ENCODE measurements at regions not wholly inside any gene's neighbourhood (a gene's known extent, or its start where the extent isn't known, plus 50 kb on each side); places are given as distances from the start of the nearest gene placed in this dataset.
A peak's percentile ranks its signal among the peaks of the same experiment; 100 is the strongest.
"Not testable (repeated sequence)": the region's sequence is repeated elsewhere in the genome, so short reads cannot be mapped to it uniquely, and the experiment has no call there.

- Histone ChIP-seq H3K9me3 (no peaks in the 10 kb centered on the region), H3K36me3 (no peaks in the 10 kb centered on the region), H3K4me3 (no peak overlapping the region), H3K4me1 (no peaks in the 10 kb centered on the region), H3K27me3 (no peaks in the 10 kb centered on the region), H3K27ac (no peak overlapping the region)
- 60% methylated on average over 7 of the region's 10 CpGs for WGBS (ENCODE audit: insufficient coverage, low coverage, low lambda C conversion rate, missing lambda C conversion rate)
- ATAC-seq (peak in 2 of 4 donors; percentile 29 to 44), DNase-seq (no peak)
- TF ChIP-seq CTCF (IDR thresholded peaks at IDR 0.05) (no peak), POLR2A (IDR thresholded peaks at IDR 0.05) (no peak)
- intact Hi-C loops (cut with DNase I) = no loop called here
Observed at GRCh38 chr1:20411196-20411980, 74.6 kb downstream of the CAMK2N1 start.

- H3K27ac ChIP-seq = no peak overlapping the region
- intact Hi-C loops (cut with DNase I) = no loop called here
- WGBS (ENCODE audit: insufficient coverage, low coverage, low lambda C conversion rate, missing lambda C conversion rate) = 92% methylated on average over 1 of the region's 1 CpG
- H3K4me1 ChIP-seq = no peaks in the 10 kb centered on the region
- TF ChIP-seq POLR2A (IDR thresholded peaks at IDR 0.05) (no peak), CTCF (IDR thresholded peaks at IDR 0.05) (no peak)
- no peaks in the 10 kb centered on the region for H3K9me3 ChIP-seq
- ATAC-seq = no peak
- DNase-seq = no peak
- H3K36me3 ChIP-seq = no peaks in the 10 kb centered on the region
- no peaks in the 10 kb centered on the region for H3K27me3 ChIP-seq
- H3K4me3 ChIP-seq = no peak overlapping the region
Observed at GRCh38 chr1:20410503-20410902, 75.5 kb downstream of the CAMK2N1 start.

DNA sequence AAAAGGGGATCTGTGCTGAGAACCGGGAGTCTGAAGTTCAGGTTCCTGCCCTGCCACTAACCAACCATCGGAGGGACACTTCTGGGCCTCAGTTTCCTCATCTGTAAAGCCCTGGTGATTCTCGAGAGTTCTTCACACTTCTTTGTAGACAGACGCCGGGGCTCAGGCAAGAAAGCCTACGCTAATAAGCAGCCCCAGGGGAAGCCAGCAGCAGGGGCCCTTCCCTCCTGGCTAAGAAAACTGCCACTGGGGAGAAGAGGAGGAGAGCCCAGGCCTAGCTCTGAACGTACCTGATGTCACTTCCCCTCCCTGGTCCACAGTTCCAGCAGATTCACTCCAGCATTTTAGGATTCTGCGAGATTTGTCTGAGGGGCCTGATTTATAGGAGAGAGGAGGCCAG is 76.0 kb downstream of the CAMK2N1 start:
- H3K27me3 ChIP-seq = no peaks in the 10 kb centered on the region
- ATAC-seq = no peak
- no peak overlapping the region for H3K4me3 ChIP-seq
- intact Hi-C loops (cut with DNase I) = no loop called here
- no peaks in the 10 kb centered on the region for H3K9me3 ChIP-seq
- no peaks in the 10 kb centered on the region for H3K36me3 ChIP-seq
- no peak for DNase-seq
- 53% methylated on average over 4 of the region's 8 CpGs for WGBS (ENCODE audit: insufficient coverage, low coverage, low lambda C conversion rate, missing lambda C conversion rate)
- no peaks in the 10 kb centered on the region for H3K4me1 ChIP-seq
- TF ChIP-seq POLR2A (IDR thresholded peaks at IDR 0.05) (no peak), CTCF (IDR thresholded peaks at IDR 0.05) (no peak)
- H3K27ac ChIP-seq = no peak overlapping the region

GRCh38 chr1:20409012-20409411 is 77.0 kb downstream of the CAMK2N1 start:
- ATAC-seq = no peak
- intact Hi-C loops (cut with DNase I) = no loop called here
- TF ChIP-seq POLR2A (IDR thresholded peaks at IDR 0.05) = no peak
- no peak for TF ChIP-seq CTCF (IDR thresholded peaks at IDR 0.05)
- WGBS (ENCODE audit: insufficient coverage, low coverage, low lambda C conversion rate, missing lambda C conversion rate) = 83% methylated on average over 3 of the region's 3 CpGs
- Histone ChIP-seq H3K36me3 (no peaks in the 10 kb centered on the region), H3K4me3 (no peak overlapping the region), H3K27ac (no peak overlapping the region), H3K4me1 (no peaks in the 10 kb centered on the region), H3K27me3 (no peaks in the 10 kb centered on the region), H3K9me3 (no peaks in the 10 kb centered on the region)
- DNase-seq = no peak

DNA sequence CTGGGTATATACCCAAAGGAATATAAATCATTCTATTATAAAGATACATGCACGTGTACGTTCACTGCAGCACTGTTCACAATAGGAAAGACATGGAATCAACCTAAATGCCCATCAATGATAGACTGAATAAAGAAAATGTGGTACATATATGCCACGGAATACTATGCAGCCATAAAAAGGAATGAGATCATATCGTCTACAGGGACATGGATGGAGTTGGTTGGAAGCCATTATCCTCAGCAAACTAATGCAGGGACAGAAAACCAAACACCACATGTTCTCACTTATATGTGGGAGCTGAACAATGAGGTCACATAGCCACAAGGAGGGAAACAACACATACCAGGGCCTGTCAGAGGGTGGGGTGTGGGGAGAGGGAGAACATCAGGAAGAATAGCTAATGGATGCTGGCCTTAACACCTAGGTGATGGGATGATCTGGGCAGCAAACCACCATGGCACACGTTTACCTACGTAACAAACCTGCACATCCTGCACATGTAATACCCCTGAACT is 77.8 kb downstream of the CAMK2N1 start:
- H3K36me3 ChIP-seq; intact Hi-C loops (cut with DNase I); H3K27me3 ChIP-seq; ATAC-seq; H3K4me1 ChIP-seq; H3K9me3 ChIP-seq; H3K4me3 ChIP-seq; H3K27ac ChIP-seq; DNase-seq: not testable (repeated sequence)
- 66% methylated on average over 6 of the region's 6 CpGs for WGBS (ENCODE audit: insufficient coverage, low coverage, low lambda C conversion rate, missing lambda C conversion rate)
